IMR-90 (cell line): ENCODE measurements at regions not wholly inside any gene's neighbourhood (a gene's known extent, or its start where the extent isn't known, plus 50 kb on each side); places are given as distances from the start of the nearest gene placed in this dataset.

Experiments
- ATAC-seq: fragments of 200-7000 bp; cut with Tn5 transposase; 2 replicates; pipeline ENCODE4 v1.9.1; 2020; ENCODE audit warnings: low read depth, mild to moderate bottlenecking, moderate library complexity
- BruUV-seq: library from RNA; stranded (reverse); fragments of 400-500 nt; replicated peaks from 2 replicates; lab custom pipeline; 2021; lab: Mats Ljungman, UMichigan
- CTCF ChIA-PET: fragments of 300-600 bp; formaldehyde crosslinking; extraction: SDS; loops from one replicate; lab custom pipeline; 2021; ENCODE audit warnings: antibody characterized with exemption; lab: Yijun Ruan, JAX
- POLR2A ChIA-PET: fragments of 300-600 bp; sonication (Branson Sonifier 250); formaldehyde crosslinking; loops from one replicate; lab custom pipeline; 2022; ENCODE audit warnings: antibody characterized with exemption; ENCODE audit not compliant: unreplicated experiment; lab: Charles Lee
- DNase-seq: peaks from one replicate; pipeline ENCODE4 v3.0.0; 2013
- H2AFZ ChIP-seq: replicated peaks from 2 replicates; pipeline ENCODE3; 2013; ENCODE audit warnings: low read length, mild to moderate bottlenecking; ENCODE audit not compliant: poor library complexity
- H2AK5ac ChIP-seq: 2 replicates; pipeline ENCODE4 v1.6.1; 2013; ENCODE audit warnings: low read depth, low read length, inconsistent platforms
- H2AK9ac ChIP-seq: replicated peaks from 2 replicates; pipeline ENCODE3; 2013; ENCODE audit warnings: mild to moderate bottlenecking, low read depth, low read length, moderate library complexity; ENCODE audit not compliant: poor library complexity
- H2BK120ac ChIP-seq: 2 replicates; pipeline ENCODE4 v1.6.1; 2013; ENCODE audit warnings: low read depth, low read length, inconsistent platforms
- H2BK15ac ChIP-seq: 3 replicates; pipeline ENCODE4 v1.6.1; 2013; ENCODE audit warnings: low read depth, low read length, inconsistent platforms
- H2BK20ac ChIP-seq: 2 replicates; pipeline ENCODE4 v1.6.1; 2013; ENCODE audit warnings: low read depth, mild to moderate bottlenecking, inconsistent platforms, low read length, moderate library complexity
- H2BK5ac ChIP-seq: 2 replicates; pipeline ENCODE4 v1.6.1; 2013; ENCODE audit warnings: mild to moderate bottlenecking, low read depth, low read length, inconsistent platforms; ENCODE audit not compliant: poor library complexity, severe bottlenecking
- H3K14ac ChIP-seq: replicated peaks from 2 replicates; pipeline ENCODE4 v1.6.1; 2013; ENCODE audit warnings: low read depth, low read length, inconsistent platforms
- H3K18ac ChIP-seq: 2 replicates; pipeline ENCODE4 v1.6.1; 2013; ENCODE audit warnings: low read depth, low read length, control low read depth
- H3K23ac ChIP-seq: 2 replicates; pipeline ENCODE4 v1.6.1; 2013; ENCODE audit warnings: low read depth, low read length, inconsistent platforms
- H3K27ac ChIP-seq: 2 replicates; pipeline ENCODE4 v1.5.1; 2013; ENCODE audit warnings: mild to moderate bottlenecking, control low read depth, low read length; ENCODE audit not compliant: insufficient read depth
- H3K27me3 ChIP-seq: 2 replicates; pipeline ENCODE4 v1.6.1; 2013; ENCODE audit warnings: low read length; ENCODE audit not compliant: control insufficient read depth, insufficient read depth
- H3K36me3 ChIP-seq: 2 replicates; pipeline ENCODE4 v1.6.1; 2013; ENCODE audit warnings: low read length, mixed read lengths; ENCODE audit not compliant: control insufficient read depth, insufficient read depth
- H3K4ac ChIP-seq: 2 replicates; pipeline ENCODE4 v1.6.1; 2013; ENCODE audit warnings: low read depth, low read length, inconsistent platforms
- H3K4me1 ChIP-seq: 2 replicates; pipeline ENCODE4 v1.6.1; 2013; ENCODE audit warnings: low read length, mixed read lengths; ENCODE audit not compliant: control insufficient read depth, insufficient read depth
- H3K4me2 ChIP-seq: 2 replicates; pipeline ENCODE4 v1.6.1; 2013; ENCODE audit warnings: low read depth, mild to moderate bottlenecking, control low read depth, low read length, moderate library complexity
- H3K4me3 ChIP-seq: 2 replicates; pipeline ENCODE4 v1.5.1; 2013; ENCODE audit warnings: low read depth, mild to moderate bottlenecking, control low read depth, low read length, moderate library complexity; ENCODE audit not compliant: insufficient read depth
- H3K56ac ChIP-seq: 2 replicates; pipeline ENCODE4 v1.6.1; 2013; ENCODE audit warnings: low read length, inconsistent platforms; ENCODE audit not compliant: insufficient read depth; ENCODE audit errors: extremely low read depth
- H3K79me1 ChIP-seq, 2 experiments: 2 replicates each; pipeline ENCODE4 v1.6.1; 2013; ENCODE audit warnings: low read length in 2 of 2, inconsistent platforms in 1 of 2, low read depth in 1 of 2
- H3K9ac ChIP-seq: 2 replicates; pipeline ENCODE4 v1.6.1; 2013; ENCODE audit warnings: low read depth, low read length, control low read depth
- H3K9me1 ChIP-seq: 2 replicates; pipeline ENCODE4 v1.6.1; 2013; ENCODE audit warnings: low read length, inconsistent platforms; ENCODE audit not compliant: insufficient read depth
- H3K9me3 ChIP-seq: 2 replicates; pipeline ENCODE4 v1.6.1; 2013; ENCODE audit warnings: low read length; ENCODE audit not compliant: control insufficient read depth, insufficient read depth
- H4K20me1 ChIP-seq: 2 replicates; pipeline ENCODE4 v1.6.1; 2013; ENCODE audit warnings: low read length, inconsistent platforms; ENCODE audit not compliant: insufficient read depth
- H4K5ac ChIP-seq: 2 replicates; pipeline ENCODE4 v1.6.1; 2013; ENCODE audit warnings: mild to moderate bottlenecking, low read depth, low read length, control low read depth
- H4K8ac ChIP-seq, 2 experiments: 2 replicates each; pipeline ENCODE4 v1.6.1; 2013; ENCODE audit warnings: low read depth in 2 of 2, low read length in 2 of 2, control low read depth in 1 of 2, inconsistent platforms in 1 of 2
- H4K91ac ChIP-seq: 2 replicates; pipeline ENCODE4 v1.6.1; 2013; ENCODE audit warnings: low read depth, low read length, inconsistent platforms; ENCODE audit not compliant: insufficient read depth
- WGBS, 2 experiments: methylation state at CpG; one replicate each; pipeline versions ENCODE4 v1.1.5 to v1.1.7; 2013; ENCODE audit warnings: missing lambda C conversion rate in 2 of 2; ENCODE audit not compliant: insufficient read length in 1 of 2; ENCODE audit errors: extremely low coverage in 2 of 2; 5-methylcytosine and 5-hydroxymethylcytosine counted together
- dilution Hi-C: fragments of 300-500 bp; cut with HindIII; formaldehyde crosslinking; loops from one replicate; pipeline ENCODE4 v1.14.3; 2018; ENCODE audit warnings: low sequenced_read_pairs; ENCODE audit not compliant: unreplicated experiment
- in situ Hi-C: fragments of 300-500 bp; cut with MboI; formaldehyde crosslinking; loops from 3 replicates; pipeline ENCODE4 v1.14.3; 2019; ENCODE audit warnings: low sequenced_read_pairs, inconsistent platforms, mixed read lengths
- intact Hi-C: fragments of 100-400 bp; cut with micrococcal nuclease; formaldehyde crosslinking; loops from 2 replicates; pipeline ENCODE4 v1.10.0; 2022
- TF ChIP-seq, protein P1 (sequence below): fragments of 150-350 bp; IDR thresholded peaks from 2 replicates; pipeline ENCODE4 v1.6.1; 2017; ENCODE audit warnings: mild to moderate bottlenecking, antibody characterized with exemption, low read length, low read depth

DNA sequence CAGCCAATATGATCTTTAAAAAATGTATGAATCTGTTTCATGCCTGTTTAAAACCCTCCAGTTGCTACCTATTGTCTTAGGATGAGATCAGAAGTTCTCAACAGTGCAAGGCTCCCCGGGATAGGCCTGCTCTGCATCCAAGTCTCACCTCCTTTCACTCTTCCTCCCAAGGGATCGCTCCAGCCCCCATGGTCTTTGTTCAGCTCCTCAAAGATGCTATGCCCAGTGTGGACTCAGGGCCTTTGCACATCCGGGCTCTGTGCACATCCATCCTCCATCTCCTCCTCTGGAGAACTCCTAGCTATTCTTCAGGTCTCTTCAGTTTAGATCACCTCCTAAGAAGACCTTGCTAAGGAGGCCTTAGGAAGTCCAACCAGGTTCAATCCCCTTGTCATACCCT lies 82.7 kb upstream of the LEP start:
- no peak overlapping the region for H3K4ac ChIP-seq
- H4K91ac ChIP-seq: no peak overlapping the region
- H4K8ac ChIP-seq: no peak overlapping the region
- WGBS, 2 experiments: 40% methylated on average over 1 of the region's 3 CpGs; no CpG with 5 or more reads in 1 of the 2 experiments
- no peak overlapping the region for H3K9ac ChIP-seq
- no peak overlapping the region for H2AK5ac ChIP-seq
- no peaks in the 10 kb centered on the region for H3K9me3 ChIP-seq
- in situ Hi-C loops (no loop called here), dilution Hi-C loops (no loop called here), intact Hi-C loops (no loop called here)
- H2BK120ac ChIP-seq: no peak overlapping the region
- H3K27me3 ChIP-seq: peaks cover 44% of the 10 kb centered on the region
- H4K5ac ChIP-seq: no peak overlapping the region
- H3K4me1 ChIP-seq: no peaks in the 10 kb centered on the region
- TF ChIP-seq, protein P1, sequence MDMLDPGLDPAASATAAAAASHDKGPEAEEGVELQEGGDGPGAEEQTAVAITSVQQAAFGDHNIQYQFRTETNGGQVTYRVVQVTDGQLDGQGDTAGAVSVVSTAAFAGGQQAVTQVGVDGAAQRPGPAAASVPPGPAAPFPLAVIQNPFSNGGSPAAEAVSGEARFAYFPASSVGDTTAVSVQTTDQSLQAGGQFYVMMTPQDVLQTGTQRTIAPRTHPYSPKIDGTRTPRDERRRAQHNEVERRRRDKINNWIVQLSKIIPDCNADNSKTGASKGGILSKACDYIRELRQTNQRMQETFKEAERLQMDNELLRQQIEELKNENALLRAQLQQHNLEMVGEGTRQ: no peak
- no peak overlapping the region for H2BK5ac ChIP-seq
- H3K4me2 ChIP-seq: no peak overlapping the region
- H3K18ac ChIP-seq: no peak overlapping the region
- no peak overlapping the region for H3K56ac ChIP-seq
- no peaks in the 10 kb centered on the region for H3K79me1 ChIP-seq
- H3K9me1 ChIP-seq: no peaks in the 10 kb centered on the region
- no peak overlapping the region for H2AFZ ChIP-seq
- H3K14ac ChIP-seq: no peak overlapping the region
- ATAC-seq: no peak
- no peak overlapping the region for H3K27ac ChIP-seq
- BruUV-seq: no TSS peak
- H3K4me3 ChIP-seq: no peak overlapping the region
- H2AK9ac ChIP-seq: no peak overlapping the region
- no peaks in the 10 kb centered on the region for H3K36me3 ChIP-seq
- H2BK15ac ChIP-seq: no peak overlapping the region
- CTCF ChIA-PET: no interaction called here
- no peak for DNase-seq
- POLR2A ChIA-PET: no interaction called here
- H4K20me1 ChIP-seq: no peaks in the 10 kb centered on the region
- no peak overlapping the region for H2BK20ac ChIP-seq
- H3K23ac ChIP-seq: no peak overlapping the region
